Neural progenitor cell (in vitro differentiated cells): ENCODE measurements at regions not wholly inside any gene's neighbourhood (a gene's known extent, or its start where the extent isn't known, plus 50 kb on each side); places are given as distances from the start of the nearest gene placed in this dataset.

Experiments
- DNase-seq: peaks from one replicate; pipeline ENCODE4 v3.0.0-alpha.2; 2016; ENCODE audit warnings: low spot score
- H2AFZ ChIP-seq: fragments of 200-600 bp; sonication (generic); replicated peaks from 2 replicates; pipeline ENCODE4 v1.6.1; 2016; ENCODE audit warnings: antibody characterized with exemption
- H3F3A ChIP-seq: fragments of 200-600 bp; sonication (generic); 2 replicates; pipeline ENCODE4 v1.6.1; 2016; ENCODE audit warnings: antibody characterized with exemption, low read depth
- H3K27ac ChIP-seq: fragments of 200-600 bp; sonication (generic); 2 replicates; pipeline ENCODE4 v1.5.1; 2016; ENCODE audit warnings: mild to moderate bottlenecking
- H3K27me3 ChIP-seq: fragments of 200-600 bp; sonication (generic); 2 replicates; pipeline ENCODE4 v1.6.1; 2016; ENCODE audit warnings: mild to moderate bottlenecking, moderate library complexity
- H3K36me3 ChIP-seq: fragments of 200-600 bp; sonication (generic); 2 replicates; pipeline ENCODE4 v1.5.1; 2016
- H3K4me1 ChIP-seq: fragments of 200-600 bp; sonication (generic); 2 replicates; pipeline ENCODE4 v1.6.1; 2016; ENCODE audit warnings: mixed run types
- H3K4me2 ChIP-seq: fragments of 200-600 bp; sonication (generic); 2 replicates; pipeline ENCODE4 v1.6.1; 2016
- H3K4me3 ChIP-seq: fragments of 200-600 bp; sonication (generic); 2 replicates; pipeline ENCODE4 v1.5.1; 2016
- H3K79me2 ChIP-seq: fragments of 200-600 bp; sonication (generic); 2 replicates; pipeline ENCODE4 v1.6.1; 2016; ENCODE audit warnings: low read depth
- H3K9ac ChIP-seq: fragments of 200-600 bp; sonication (generic); 2 replicates; pipeline ENCODE4 v1.6.1; 2016
- H3K9me3 ChIP-seq: fragments of 200-600 bp; sonication (generic); 2 replicates; pipeline ENCODE4 v1.5.1; 2016; ENCODE audit warnings: low read depth
- H4K20me1 ChIP-seq: fragments of 200-600 bp; sonication (generic); 2 replicates; pipeline ENCODE4 v1.6.1; 2016; ENCODE audit warnings: low read depth
- H3K27ac Mint-ChIP-seq: 3 replicates; pipeline ENCODE4 v1.8.0; 2021; ENCODE audit warnings: mixed read lengths
- H3K27me3 Mint-ChIP-seq: 2 replicates; pipeline ENCODE4 v1.8.0; 2022; ENCODE audit warnings: low read depth, mild to moderate bottlenecking, inconsistent platforms, moderate library complexity, mixed read lengths; ENCODE audit not compliant: insufficient read depth
- H3K36me3 Mint-ChIP-seq: 3 replicates; pipeline ENCODE4 v1.8.0; 2021; ENCODE audit warnings: mixed read lengths
- H3K4me1 Mint-ChIP-seq: 3 replicates; pipeline ENCODE4 v1.8.0; 2021; ENCODE audit warnings: mixed read lengths
- H3K4me3 Mint-ChIP-seq: 3 replicates; pipeline ENCODE4 v1.8.0; 2021; ENCODE audit warnings: mild to moderate bottlenecking, moderate library complexity, mixed read lengths
- H3K9me3 Mint-ChIP-seq: 3 replicates; pipeline ENCODE4 v1.8.0; 2020; ENCODE audit warnings: mixed read lengths
- CTCF ChIP-seq: fragments of 200-600 bp; sonication (generic); IDR thresholded peaks from 2 replicates; pipeline ENCODE4 v1.5.1; 2017; ENCODE audit warnings: antibody characterized with exemption, mild to moderate bottlenecking
- EZH2 ChIP-seq: fragments of 200-600 bp; sonication (generic); IDR thresholded peaks from 2 replicates; pipeline ENCODE4 v1.6.1; 2017; ENCODE audit warnings: antibody characterized with exemption, mild to moderate bottlenecking, moderate library complexity
- EZH2phosphoT487 ChIP-seq: fragments of 200-600 bp; sonication (generic); IDR thresholded peaks from 2 replicates; pipeline ENCODE4 v1.6.1; 2017; ENCODE audit warnings: antibody characterized with exemption

GRCh38 chr4:178233906-178234305 is 791.7 kb upstream of the AGA start:
- no peak for DNase-seq
- TF ChIP-seq CTCF (no peak), EZH2 (no peak), EZH2phosphoT487 (no peak)
- Histone ChIP-seq H3K79me2 (no peaks in the 10 kb centered on the region), H4K20me1 (no peaks in the 10 kb centered on the region), H3K27me3 (no peaks in the 10 kb centered on the region), H3K4me3 (no peak overlapping the region), H2AFZ (no peak overlapping the region), H3F3A (peaks cover 3% of the 10 kb centered on the region), H3K4me2 (no peak overlapping the region), H3K9ac (no peak overlapping the region), H3K27ac (no peak overlapping the region), H3K36me3 (no peaks in the 10 kb centered on the region), H3K4me1 (no peaks in the 10 kb centered on the region), H3K9me3 (no peaks in the 10 kb centered on the region)
- H3K27ac Mint-ChIP-seq: no peak overlapping the region
- peaks cover 22% of the 10 kb centered on the region for H3K9me3 Mint-ChIP-seq
- no peaks in the 10 kb centered on the region for H3K4me1 Mint-ChIP-seq
- no peak overlapping the region for H3K4me3 Mint-ChIP-seq
- H3K36me3 Mint-ChIP-seq: no peaks in the 10 kb centered on the region
- peaks cover 3% of the 10 kb centered on the region for H3K27me3 Mint-ChIP-seq

GRCh38 chr4:178240891-178241290 is 798.7 kb upstream of the AGA start:
- Histone ChIP-seq H3K4me3 (no peak overlapping the region), H3F3A (no peaks in the 10 kb centered on the region), H3K27me3 (no peaks in the 10 kb centered on the region), H3K36me3 (no peaks in the 10 kb centered on the region), H4K20me1 (no peaks in the 10 kb centered on the region), H3K79me2 (no peaks in the 10 kb centered on the region), H3K4me1 (no peaks in the 10 kb centered on the region), H2AFZ (no peak overlapping the region), H3K9me3 (no peaks in the 10 kb centered on the region), H3K4me2 (no peak overlapping the region), H3K9ac (no peak overlapping the region), H3K27ac (no peak overlapping the region)
- Mint-ChIP-seq H3K27me3 (peaks cover 4% of the 10 kb centered on the region), H3K4me3 (no peak overlapping the region), H3K4me1 (no peaks in the 10 kb centered on the region), H3K9me3 (no peaks in the 10 kb centered on the region), H3K36me3 (no peaks in the 10 kb centered on the region), H3K27ac (no peak overlapping the region)
- no peak for DNase-seq
- TF ChIP-seq EZH2phosphoT487: no peak
- TF ChIP-seq CTCF: no peak
- no peak for TF ChIP-seq EZH2

- no peak for DNase-seq
- Histone ChIP-seq H3K4me1 (no peaks in the 10 kb centered on the region), H3K36me3 (no peaks in the 10 kb centered on the region), H3K79me2 (no peaks in the 10 kb centered on the region), H3K9me3 (no peaks in the 10 kb centered on the region), H3K4me3 (no peak overlapping the region), H3K4me2 (no peak overlapping the region), H3K9ac (no peak overlapping the region), H2AFZ (no peak overlapping the region), H3F3A (no peaks in the 10 kb centered on the region), H3K27me3 (no peaks in the 10 kb centered on the region), H3K27ac (no peak overlapping the region), H4K20me1 (no peaks in the 10 kb centered on the region)
- Mint-ChIP-seq H3K27me3 (peaks cover 4% of the 10 kb centered on the region), H3K9me3 (no peaks in the 10 kb centered on the region), H3K4me1 (no peaks in the 10 kb centered on the region), H3K27ac (no peak overlapping the region), H3K4me3 (no peak overlapping the region), H3K36me3 (no peaks in the 10 kb centered on the region)
- no peak for TF ChIP-seq CTCF
- no peak for TF ChIP-seq EZH2
- no peak for TF ChIP-seq EZH2phosphoT487
Measured at GRCh38 chr4:178241601-178242118, 799.4 kb upstream of the AGA start.
